ENCODE measurements at regions not wholly inside any gene's neighbourhood (a gene's known extent, or its start where the extent isn't known, plus 50 kb on each side); places are given as distances from the start of the nearest gene placed in this dataset.

- H3K27me3 ChIP-seq (ENCODE audit: insufficient read depth, low read length, poor library complexity): no peaks in the 10 kb centered on the region
- no peak for ATAC-seq (ENCODE audit: insufficient read depth, low read depth)
- H3K27ac ChIP-seq (ENCODE audit: low read length): no peak overlapping the region
- no peaks in the 10 kb centered on the region for H3K4me1 ChIP-seq (ENCODE audit: insufficient read depth, low read length)
- H3K9ac ChIP-seq (ENCODE audit: low read depth, low read length): no peak overlapping the region
- no peak for DNase-seq
- no peaks in the 10 kb centered on the region for H4K20me1 ChIP-seq (ENCODE audit: insufficient read depth, low read length)
- no peak overlapping the region for H3K4me2 ChIP-seq (ENCODE audit: insufficient read depth, low read length)
- H3K4me3 ChIP-seq (ENCODE audit: low read depth in 1 of 2, low read length in 2 of 2): no peak overlapping the region
- H3K9me3 ChIP-seq (ENCODE audit: insufficient read depth, low read length, severe bottlenecking): peaks cover 4% of the 10 kb centered on the region
- H3K79me2 ChIP-seq (ENCODE audit: insufficient read depth, low read length): no peaks in the 10 kb centered on the region
- no peak for TF ChIP-seq EZH2 (IDR thresholded peaks at IDR 0.05; ENCODE audit: borderline replicate concordance, low read depth, low read length, severe bottlenecking)
- TF ChIP-seq CTCF (IDR thresholded peaks at IDR 0.05; ENCODE audit: borderline replicate concordance, extremely low read depth, low read length, poor library complexity, severe bottlenecking): no peak
- H3K36me3 ChIP-seq (ENCODE audit: insufficient read depth, low read length): no peaks in the 10 kb centered on the region
- H2AFZ ChIP-seq (ENCODE audit: low read depth, low read length): no peak overlapping the region
Measured at GRCh38 chr15:60093273-60094067, 89.4 kb downstream of the FOXB1 start.

GRCh38 chr15:60095711-60096110 lies 91.6 kb downstream of the FOXB1 start:
- Histone ChIP-seq H3K4me1 (ENCODE audit: insufficient read depth, low read length) (no peaks in the 10 kb centered on the region), H3K79me2 (ENCODE audit: insufficient read depth, low read length) (no peaks in the 10 kb centered on the region), H3K4me3 (ENCODE audit: low read depth in 1 of 2, low read length in 2 of 2) (no peak overlapping the region), H3K4me2 (ENCODE audit: insufficient read depth, low read length) (no peak overlapping the region), H4K20me1 (ENCODE audit: insufficient read depth, low read length) (no peaks in the 10 kb centered on the region), H2AFZ (ENCODE audit: low read depth, low read length) (no peak overlapping the region), H3K9ac (ENCODE audit: low read depth, low read length) (no peak overlapping the region), H3K27ac (ENCODE audit: low read length) (no peak overlapping the region), H3K27me3 (ENCODE audit: insufficient read depth, low read length, poor library complexity) (no peaks in the 10 kb centered on the region), H3K9me3 (ENCODE audit: insufficient read depth, low read length, severe bottlenecking) (peaks cover 4% of the 10 kb centered on the region), H3K36me3 (ENCODE audit: insufficient read depth, low read length) (no peaks in the 10 kb centered on the region)
- TF ChIP-seq EZH2 (IDR thresholded peaks at IDR 0.05; ENCODE audit: borderline replicate concordance, low read depth, low read length, severe bottlenecking) (no peak), CTCF (IDR thresholded peaks at IDR 0.05; ENCODE audit: borderline replicate concordance, extremely low read depth, low read length, poor library complexity, severe bottlenecking) (no peak)
- ATAC-seq (ENCODE audit: insufficient read depth, low read depth) (no peak), DNase-seq (no peak)

GRCh38 chr15:60096157-60096556 lies 92.0 kb downstream of the FOXB1 start:
- no peak for DNase-seq
- H3K9ac ChIP-seq (ENCODE audit: low read depth, low read length): no peak overlapping the region
- H2AFZ ChIP-seq (ENCODE audit: low read depth, low read length): no peak overlapping the region

More at GRCh38 chr15:60096157-60096556, 92.0 kb downstream of the FOXB1 start:
- Histone ChIP-seq H3K4me3 (ENCODE audit: low read depth in 1 of 2, low read length in 2 of 2) (no peak overlapping the region), H3K27ac (ENCODE audit: low read length) (no peak overlapping the region), H3K27me3 (ENCODE audit: insufficient read depth, low read length, poor library complexity) (no peaks in the 10 kb centered on the region), H3K79me2 (ENCODE audit: insufficient read depth, low read length) (no peaks in the 10 kb centered on the region), H3K9me3 (ENCODE audit: insufficient read depth, low read length, severe bottlenecking) (peaks cover 4% of the 10 kb centered on the region), H3K4me2 (ENCODE audit: insufficient read depth, low read length) (no peak overlapping the region), H3K36me3 (ENCODE audit: insufficient read depth, low read length) (no peaks in the 10 kb centered on the region), H4K20me1 (ENCODE audit: insufficient read depth, low read length) (no peaks in the 10 kb centered on the region), H3K4me1 (ENCODE audit: insufficient read depth, low read length) (no peaks in the 10 kb centered on the region)
- TF ChIP-seq EZH2 (IDR thresholded peaks at IDR 0.05; ENCODE audit: borderline replicate concordance, low read depth, low read length, severe bottlenecking): no peak
- TF ChIP-seq CTCF (IDR thresholded peaks at IDR 0.05; ENCODE audit: borderline replicate concordance, extremely low read depth, low read length, poor library complexity, severe bottlenecking): no peak
- ATAC-seq (ENCODE audit: insufficient read depth, low read depth): no peak
